Gastrocnemius medialis (tissue), 4 donors: ENCODE measurements at regions not wholly inside any gene's neighbourhood (a gene's known extent, or its start where the extent isn't known, plus 50 kb on each side); places are given as distances from the start of the nearest gene placed in this dataset.
"Not testable (repeated sequence)": the region's sequence is repeated elsewhere in the genome, so short reads cannot be mapped to it uniquely, and the experiment has no call there.

ENCODE experiments used
- CTCF ChIP-seq, 5 experiments: fragments of 450-650 bp in 3 of 5; fragments of 200-600 bp in 2 of 5; sonication (generic) in 2 of 5; IDR thresholded peaks in 4 of 5; conservative IDR thresholded peaks in 1 of 5; 1 replicate in 4 of 5; 2 replicates in 1 of 5; pipeline ENCODE4 v1.5.1; 2016 to 2019; ENCODE audit warnings: antibody characterized with exemption in 5 of 5, mild to moderate bottlenecking in 3 of 5, moderate library complexity in 3 of 5
- POLR2A ChIP-seq, 2 donors: fragments of 450-650 bp; IDR thresholded peaks; one replicate each; pipeline ENCODE4 v1.6.1; 2017; ENCODE audit warnings: antibody characterized with exemption in 2 of 2, mild to moderate bottlenecking in 2 of 2, moderate library complexity in 2 of 2

- TF ChIP-seq CTCF (IDR thresholded peaks at IDR 0.05 in 4 of 5, conservative IDR thresholded peaks at IDR 0.05 in 1 of 5); POLR2A (IDR thresholded peaks at IDR 0.05): not testable (repeated sequence)
Measured at GRCh38 chr1:233838207-233838606, 66.3 kb upstream of the SLC35F3 start.
